ENCODE measurements at regions not wholly inside any gene's neighbourhood (a gene's known extent, or its start where the extent isn't known, plus 50 kb on each side); places are given as distances from the start of the nearest gene placed in this dataset.

GRCh38 chr7:80387634-80388193, 124.2 kb downstream of the GNAT3 start:
- TF ChIP-seq EZH2 (IDR thresholded peaks at IDR 0.05) (no peak), POLR2AphosphoS5 (IDR thresholded peaks at IDR 0.05; ENCODE audit: borderline replicate concordance, low read depth, low read length) (no peak), FOXP2 (optimal IDR thresholded peaks at IDR 0.05; ENCODE audit: control extremely low read depth, extremely low read length, insufficient read depth) (no peak)
